MM.1S (cell line): ENCODE measurements at regions not wholly inside any gene's neighbourhood (a gene's known extent, or its start where the extent isn't known, plus 50 kb on each side); places are given as distances from the start of the nearest gene placed in this dataset.

Source experiments
- EZH2 ChIP-seq: fragments of 300-600 bp; sonication (generic); optimal IDR thresholded peaks from 2 replicates; pipeline ENCODE3; 2017; ENCODE audit warnings: low read depth, mild to moderate bottlenecking, antibody characterized with exemption, low read length, mixed read lengths
- EZH2phosphoT487 ChIP-seq: fragments of 300-600 bp; sonication (generic); IDR thresholded peaks from 2 replicates; pipeline ENCODE4 v1.6.1; 2018; ENCODE audit warnings: antibody characterized with exemption, low read length
- TF ChIP-seq, protein P1 (sequence below): fragments of 300-600 bp; sonication (generic); IDR thresholded peaks from 2 replicates; pipeline ENCODE4 v1.5.1; 2016; ENCODE audit warnings: antibody characterized with exemption, low read length, mixed read lengths

DNA sequence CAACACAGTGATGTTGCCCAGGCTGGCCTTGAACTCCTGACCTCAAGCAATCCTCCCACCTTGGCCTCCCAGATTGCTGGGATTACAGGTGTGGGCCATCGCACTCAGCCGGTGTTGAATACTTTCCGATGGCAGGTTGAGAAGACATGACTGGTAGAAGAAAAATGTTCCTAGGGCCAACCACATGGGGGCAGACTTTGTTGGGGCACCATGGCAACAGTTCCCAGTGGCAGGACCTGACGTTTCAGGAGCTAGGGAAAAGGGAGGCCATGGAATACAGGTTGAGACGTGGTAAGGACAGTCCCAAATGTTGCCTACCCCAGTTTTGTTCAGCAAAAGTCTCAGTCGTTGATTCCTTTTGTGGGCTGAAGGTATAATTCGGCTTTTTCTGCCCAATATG lies 134.6 kb downstream of the ASMT start:
- TF ChIP-seq, protein P1, sequence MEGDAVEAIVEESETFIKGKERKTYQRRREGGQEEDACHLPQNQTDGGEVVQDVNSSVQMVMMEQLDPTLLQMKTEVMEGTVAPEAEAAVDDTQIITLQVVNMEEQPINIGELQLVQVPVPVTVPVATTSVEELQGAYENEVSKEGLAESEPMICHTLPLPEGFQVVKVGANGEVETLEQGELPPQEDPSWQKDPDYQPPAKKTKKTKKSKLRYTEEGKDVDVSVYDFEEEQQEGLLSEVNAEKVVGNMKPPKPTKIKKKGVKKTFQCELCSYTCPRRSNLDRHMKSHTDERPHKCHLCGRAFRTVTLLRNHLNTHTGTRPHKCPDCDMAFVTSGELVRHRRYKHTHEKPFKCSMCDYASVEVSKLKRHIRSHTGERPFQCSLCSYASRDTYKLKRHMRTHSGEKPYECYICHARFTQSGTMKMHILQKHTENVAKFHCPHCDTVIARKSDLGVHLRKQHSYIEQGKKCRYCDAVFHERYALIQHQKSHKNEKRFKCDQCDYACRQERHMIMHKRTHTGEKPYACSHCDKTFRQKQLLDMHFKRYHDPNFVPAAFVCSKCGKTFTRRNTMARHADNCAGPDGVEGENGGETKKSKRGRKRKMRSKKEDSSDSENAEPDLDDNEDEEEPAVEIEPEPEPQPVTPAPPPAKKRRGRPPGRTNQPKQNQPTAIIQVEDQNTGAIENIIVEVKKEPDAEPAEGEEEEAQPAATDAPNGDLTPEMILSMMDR = no peak
- no peak for TF ChIP-seq EZH2
- no peak for TF ChIP-seq EZH2phosphoT487
